BE2C (cell line): ENCODE measurements at regions not wholly inside any gene's neighbourhood (a gene's known extent, or its start where the extent isn't known, plus 50 kb on each side); places are given as distances from the start of the nearest gene placed in this dataset.

Source experiments
- DNase-seq: peaks from one replicate; pipeline ENCODE4 v3.0.0-alpha.2; 2020
- H3K27me3 ChIP-seq: fragments of 250-450 bp; sonication (Bioruptor Pico); 2 replicates; pipeline ENCODE4 v1.5.1; 2020; ENCODE audit warnings: mild to moderate bottlenecking
- H3K36me3 ChIP-seq: fragments of 250-450 bp; sonication (Bioruptor Pico); 2 replicates; pipeline ENCODE4 v1.5.1; 2020; ENCODE audit warnings: mild to moderate bottlenecking
- H3K4me1 ChIP-seq: fragments of 250-450 bp; sonication (Bioruptor Pico); 2 replicates; pipeline ENCODE4 v1.5.1; 2020
- H3K4me3 ChIP-seq: 2 replicates; pipeline ENCODE4 v1.5.1; 2011; ENCODE audit warnings: low read depth, low read length
- H3K9me3 ChIP-seq: fragments of 250-450 bp; sonication (Bioruptor Pico); 2 replicates; pipeline ENCODE4 v1.5.1; 2020
- CTCF ChIP-seq: IDR thresholded peaks from 2 replicates; pipeline ENCODE4 v1.5.1; 2012; ENCODE audit warnings: mild to moderate bottlenecking, low read depth, low read length

GRCh38 chr2:180472133-180472532 lies 465.0 kb upstream of the CWC22 start:
- Histone ChIP-seq H3K4me3 (no peak overlapping the region), H3K9me3 (no peaks in the 10 kb centered on the region), H3K27me3 (no peaks in the 10 kb centered on the region), H3K36me3 (no peaks in the 10 kb centered on the region), H3K4me1 (no peaks in the 10 kb centered on the region)
- DNase-seq: no peak
- TF ChIP-seq CTCF: no peak

GRCh38 chr2:180463608-180464007 lies 456.5 kb upstream of the CWC22 start:
- DNase-seq: no peak
- H3K36me3 ChIP-seq: no peaks in the 10 kb centered on the region
- no peaks in the 10 kb centered on the region for H3K27me3 ChIP-seq
- no peak overlapping the region for H3K4me3 ChIP-seq
- H3K9me3 ChIP-seq: no peaks in the 10 kb centered on the region
- H3K4me1 ChIP-seq: no peaks in the 10 kb centered on the region
- no peak for TF ChIP-seq CTCF

GRCh38 chr2:180461761-180462160 lies 454.7 kb upstream of the CWC22 start:
- H3K4me3 ChIP-seq: no peak overlapping the region

GRCh38 chr2:180456801-180457200 lies 449.7 kb upstream of the CWC22 start:
- H3K27me3 ChIP-seq: no peaks in the 10 kb centered on the region
- H3K36me3 ChIP-seq: no peaks in the 10 kb centered on the region
- no peak for DNase-seq
- no peak for TF ChIP-seq CTCF
- H3K4me3 ChIP-seq: no peak overlapping the region
- H3K4me1 ChIP-seq: no peaks in the 10 kb centered on the region
- H3K9me3 ChIP-seq: no peaks in the 10 kb centered on the region

More at GRCh38 chr2:180461761-180462160, 454.7 kb upstream of the CWC22 start:
- no peak for TF ChIP-seq CTCF
- DNase-seq: no peak
- Histone ChIP-seq H3K4me1 (no peaks in the 10 kb centered on the region), H3K27me3 (no peaks in the 10 kb centered on the region), H3K9me3 (no peaks in the 10 kb centered on the region), H3K36me3 (no peaks in the 10 kb centered on the region)

- H3K4me3 ChIP-seq: no peak overlapping the region
- H3K9me3 ChIP-seq: no peaks in the 10 kb centered on the region
- no peaks in the 10 kb centered on the region for H3K36me3 ChIP-seq
- DNase-seq: no peak
- no peaks in the 10 kb centered on the region for H3K4me1 ChIP-seq
- no peaks in the 10 kb centered on the region for H3K27me3 ChIP-seq
- TF ChIP-seq CTCF: no peak
These were observed 443.7 kb upstream of the CWC22 start for GRCh38 chr2:180450841-180451240.

GRCh38 chr2:180449171-180449915 lies 442.2 kb upstream of the CWC22 start:
- H3K27me3 ChIP-seq: no peaks in the 10 kb centered on the region
- no peak for DNase-seq
- H3K4me1 ChIP-seq: no peaks in the 10 kb centered on the region
- no peaks in the 10 kb centered on the region for H3K9me3 ChIP-seq
- H3K36me3 ChIP-seq: no peaks in the 10 kb centered on the region
- no peak for TF ChIP-seq CTCF
- H3K4me3 ChIP-seq: no peak overlapping the region
